ENCODE measurements at regions not wholly inside any gene's neighbourhood (a gene's known extent, or its start where the extent isn't known, plus 50 kb on each side); places are given as distances from the start of the nearest gene placed in this dataset.

GRCh38 chr4:124177647-124178425 is 534.7 kb downstream of the ANKRD50 start:
- DNase-seq (ENCODE audit: low read depth in 3 of 3), result no peak

DNA sequence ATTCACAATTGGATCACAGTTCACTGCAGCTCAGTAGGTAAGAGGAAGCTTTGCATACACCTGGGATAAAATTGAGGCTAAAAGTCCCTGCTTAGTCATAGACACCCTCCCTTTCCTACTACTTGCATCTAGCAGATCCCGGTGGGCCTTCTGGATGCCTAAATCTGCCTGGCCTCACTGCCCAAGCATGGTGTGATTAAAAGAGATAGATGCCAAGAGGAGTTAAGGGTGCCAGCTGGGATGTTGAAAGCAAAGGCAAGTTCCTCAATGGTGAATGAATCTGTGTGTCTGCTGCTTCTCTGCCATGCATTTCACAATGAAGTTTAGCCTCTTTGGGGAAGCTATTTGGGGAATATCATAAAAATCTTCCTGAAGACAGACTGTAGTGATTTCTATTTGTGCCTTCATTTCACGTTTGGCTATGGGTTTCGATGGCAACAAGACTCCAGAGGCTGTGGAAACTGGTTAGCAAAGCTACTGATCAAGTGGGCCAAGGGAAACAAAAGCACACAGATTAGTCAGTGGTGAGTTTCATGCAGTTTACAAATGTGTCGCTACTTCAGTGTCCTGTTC is 534.0 kb downstream of the ANKRD50 start:
- no peak for DNase-seq (ENCODE audit: low read depth in 3 of 3)

DNA sequence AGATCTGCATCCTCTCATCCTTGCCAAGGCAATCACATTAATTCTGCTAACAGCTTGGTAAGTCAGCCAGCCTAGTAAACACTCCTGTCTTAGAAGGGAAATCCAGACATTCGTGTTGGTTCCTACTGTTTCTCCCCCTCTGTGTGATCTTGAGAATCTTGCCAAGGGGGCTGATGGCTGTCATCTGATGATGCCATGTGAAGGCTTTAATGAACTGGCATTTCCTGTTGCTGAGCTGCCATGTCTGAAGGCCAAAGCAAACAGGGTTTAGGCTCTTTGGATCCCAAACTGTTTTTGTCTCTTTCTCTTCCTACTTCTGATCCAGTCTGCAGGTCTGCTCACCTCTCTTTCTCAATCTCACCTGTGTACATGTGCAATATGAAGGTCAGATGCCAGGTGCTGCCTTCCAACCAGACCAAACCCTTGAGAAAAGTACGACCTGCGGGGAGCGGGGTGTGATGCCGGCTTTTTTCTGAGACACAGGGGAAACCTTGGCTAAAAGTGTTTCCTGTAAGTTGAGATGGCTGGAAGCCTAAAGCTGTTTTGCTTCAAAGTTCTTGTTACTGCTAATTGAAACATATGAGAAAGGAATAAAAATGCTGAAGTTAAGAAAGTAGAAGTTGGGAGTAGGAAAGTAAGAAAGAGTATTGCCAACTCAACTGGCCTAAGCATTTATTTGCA is 532.9 kb downstream of the ANKRD50 start:
- no peak for DNase-seq (ENCODE audit: low read depth in 3 of 3)

DNA sequence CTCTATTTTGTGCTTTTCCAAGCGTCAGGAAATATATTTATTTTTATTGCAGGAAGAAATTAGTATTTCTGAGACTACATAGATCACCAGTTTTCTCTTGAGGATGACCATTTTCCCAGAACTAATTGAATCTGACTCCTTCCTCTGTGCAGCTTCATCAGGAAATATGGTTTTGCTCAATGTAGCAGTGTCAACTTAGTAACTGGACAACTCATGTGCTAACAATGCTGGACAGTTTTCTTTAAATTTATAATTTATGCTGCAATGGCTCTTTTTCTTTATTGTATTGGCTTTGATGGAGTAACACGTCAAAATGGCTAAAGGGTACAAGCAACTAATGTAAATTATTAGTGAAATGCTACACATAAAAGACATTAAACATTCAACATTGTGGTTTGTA is 531.5 kb downstream of the ANKRD50 start:
- DNase-seq (ENCODE audit: low read depth in 3 of 3), result no peak

DNA sequence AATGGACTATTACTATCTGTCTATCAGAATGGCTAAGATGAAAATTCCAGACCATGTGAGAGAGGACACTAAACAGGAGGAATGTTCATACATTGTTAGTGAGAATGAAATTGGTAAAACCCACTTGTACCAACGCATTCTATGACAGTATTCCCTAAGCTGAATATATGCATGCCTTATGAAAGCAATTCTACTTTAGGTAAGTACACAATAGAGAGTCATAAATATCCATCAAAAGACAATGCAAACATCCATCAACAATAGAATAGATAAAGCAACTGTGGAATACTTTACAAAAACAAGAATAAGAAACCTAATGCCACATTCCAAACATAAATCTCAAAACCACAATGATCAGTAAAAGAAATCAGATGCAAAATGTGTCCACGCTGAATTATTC is 529.3 kb downstream of the ANKRD50 start:
- DNase-seq (ENCODE audit: low read depth in 3 of 3), result no peak

DNA sequence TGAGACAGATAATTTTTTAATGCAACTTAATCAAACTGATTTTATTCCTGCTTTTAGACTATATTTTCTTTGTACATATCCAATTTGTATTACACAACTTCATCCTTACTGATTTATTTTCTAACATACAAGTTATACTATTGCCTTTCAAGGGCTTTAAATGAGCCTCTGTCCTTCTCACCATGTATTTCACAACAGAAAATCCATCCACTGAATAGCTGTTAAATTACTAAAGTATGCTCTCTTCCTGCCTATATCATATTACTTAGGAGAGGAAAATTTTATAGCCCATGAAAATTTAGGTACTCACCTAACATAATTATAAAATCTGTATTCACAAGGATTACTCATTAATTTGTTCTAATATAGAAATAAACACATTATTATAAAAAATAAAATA is 528.6 kb downstream of the ANKRD50 start:
- DNase-seq (ENCODE audit: low read depth in 3 of 3), result no peak

DNA sequence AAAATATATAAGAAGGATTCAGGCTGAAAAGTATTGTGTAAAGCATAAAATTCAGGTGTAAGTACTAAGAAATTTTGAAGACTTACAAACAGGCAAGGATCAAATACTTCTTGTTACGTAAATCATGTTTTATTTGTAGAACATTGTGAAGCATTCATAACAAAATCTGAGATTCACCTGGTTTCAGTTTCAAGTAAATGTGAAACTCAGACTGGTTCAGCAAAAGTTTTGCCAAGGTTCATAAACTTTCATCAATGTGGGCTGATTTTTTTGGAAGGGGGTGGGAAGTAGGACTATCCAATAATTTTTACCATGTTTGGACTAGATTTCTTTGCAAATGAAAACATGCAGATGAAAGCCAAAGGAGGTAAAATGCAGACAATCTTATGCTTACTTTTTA is 527.7 kb downstream of the ANKRD50 start:
- DNase-seq (ENCODE audit: low read depth in 3 of 3), result no peak

GRCh38 chr4:124188595-124188994 is 523.9 kb downstream of the ANKRD50 start:
- no peak for DNase-seq (ENCODE audit: low read depth in 3 of 3)

DNA sequence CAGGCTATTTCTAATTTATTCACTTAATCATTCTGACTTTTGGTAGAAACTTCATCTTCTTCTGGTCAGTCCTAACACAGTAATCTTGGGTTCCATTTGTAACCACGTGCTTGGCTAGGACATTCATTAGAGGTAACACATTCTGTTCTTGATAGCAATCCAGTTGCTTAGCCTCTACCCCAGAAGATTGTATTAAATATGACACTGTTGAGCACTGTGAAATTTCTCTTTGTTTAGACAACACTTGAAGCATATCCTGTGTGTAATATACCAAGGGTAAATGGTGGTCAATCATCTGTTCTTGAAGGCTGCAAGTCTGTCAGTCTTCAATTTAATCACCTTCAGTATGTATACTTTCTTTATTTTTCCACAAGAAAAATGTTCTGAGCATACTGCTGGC is 523.0 kb downstream of the ANKRD50 start:
- no peak for DNase-seq (ENCODE audit: low read depth in 3 of 3)

DNA sequence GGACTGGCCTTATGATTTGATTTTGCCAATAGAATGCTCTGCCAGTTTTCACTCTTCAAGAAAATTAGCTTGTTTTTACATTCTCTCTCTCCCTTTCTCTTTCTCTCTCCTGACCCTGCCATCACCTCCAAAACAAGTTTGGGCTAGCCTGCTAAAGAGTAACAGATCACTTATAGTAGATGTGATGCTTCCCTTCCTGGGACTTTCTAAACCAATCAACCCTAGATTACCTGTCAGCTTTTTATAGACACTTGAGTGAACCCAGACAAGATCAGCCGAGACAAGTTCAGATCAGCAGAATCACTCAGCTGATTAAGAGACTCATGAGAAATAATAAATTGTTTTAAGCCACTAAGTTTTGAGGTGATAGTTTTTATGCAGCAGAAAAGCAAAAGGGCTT is 521.2 kb downstream of the ANKRD50 start:
- DNase-seq (ENCODE audit: low read depth in 3 of 3), result no peak

DNA sequence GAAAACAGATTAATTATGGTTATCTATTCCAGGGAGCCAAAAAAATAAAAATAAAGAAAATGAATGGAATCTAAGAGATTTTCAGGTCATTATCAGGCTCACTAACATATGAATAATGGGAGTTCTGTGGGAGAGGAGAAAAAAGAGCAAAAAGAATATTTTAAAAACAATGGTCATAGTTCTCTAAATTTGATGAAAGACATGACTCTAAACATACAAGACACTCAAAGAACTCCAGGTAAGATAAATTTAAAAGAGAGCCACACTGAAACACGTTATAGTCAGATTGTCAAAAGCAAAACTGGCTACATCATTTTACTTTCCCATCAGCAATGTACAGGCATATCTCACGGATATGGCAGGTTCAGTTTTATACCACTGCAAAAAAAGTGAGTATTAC is 520.0 kb downstream of the ANKRD50 start:
- DNase-seq (ENCODE audit: low read depth in 3 of 3), result no peak

DNA sequence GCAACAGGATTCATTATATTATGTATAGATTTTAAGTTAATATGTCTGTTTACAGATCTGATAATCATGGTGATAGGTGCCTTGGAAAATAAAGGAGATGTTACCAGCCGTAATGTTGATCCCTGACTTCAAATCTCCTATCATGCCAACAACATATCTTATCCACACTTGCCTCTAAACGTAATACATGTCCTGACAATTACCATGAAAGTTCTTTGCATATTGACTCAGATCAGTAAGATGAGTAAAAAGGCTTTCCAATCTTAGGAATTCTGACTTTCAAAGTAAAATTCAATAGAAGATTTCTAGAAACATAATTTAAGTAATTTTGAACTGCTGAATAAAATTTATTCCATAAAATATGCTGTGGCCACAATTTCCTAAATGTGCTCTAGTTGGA is 513.3 kb downstream of the ANKRD50 start:
- DNase-seq (ENCODE audit: low read depth in 3 of 3), result no peak

GRCh38 chr4:124199755-124200154 is 512.8 kb downstream of the ANKRD50 start:
- no peak for DNase-seq (ENCODE audit: low read depth in 3 of 3)

DNA sequence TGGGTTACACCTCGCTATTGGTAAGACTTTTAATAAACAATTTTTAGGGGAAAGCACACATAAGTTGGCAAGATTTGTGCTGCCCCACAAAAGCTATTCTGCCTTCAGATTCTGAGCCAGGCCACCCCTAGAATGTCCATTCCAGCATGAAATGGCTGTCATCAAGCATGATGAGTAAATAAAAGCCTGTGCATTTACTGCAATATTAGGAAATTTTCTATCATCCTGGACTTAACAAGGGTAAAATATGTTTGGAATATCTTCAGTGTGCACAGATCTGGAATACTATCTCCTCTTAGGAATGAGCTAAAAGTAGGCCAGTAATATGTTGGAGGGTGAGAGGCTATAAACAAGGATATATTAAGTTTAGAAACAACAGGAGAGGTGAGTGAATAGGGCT is 510.9 kb downstream of the ANKRD50 start:
- no peak for DNase-seq (ENCODE audit: low read depth in 3 of 3)

- no peak for DNase-seq (ENCODE audit: low read depth in 3 of 3)
Observed at GRCh38 chr4:124202099-124202498, 510.4 kb downstream of the ANKRD50 start.

- no peak for DNase-seq (ENCODE audit: low read depth in 3 of 3)
Observed at GRCh38 chr4:124203613-124204238, 508.8 kb downstream of the ANKRD50 start.

- DNase-seq (ENCODE audit: low read depth in 3 of 3), result no peak
Observed at GRCh38 chr4:124206779-124207605, 505.5 kb downstream of the ANKRD50 start.

DNA sequence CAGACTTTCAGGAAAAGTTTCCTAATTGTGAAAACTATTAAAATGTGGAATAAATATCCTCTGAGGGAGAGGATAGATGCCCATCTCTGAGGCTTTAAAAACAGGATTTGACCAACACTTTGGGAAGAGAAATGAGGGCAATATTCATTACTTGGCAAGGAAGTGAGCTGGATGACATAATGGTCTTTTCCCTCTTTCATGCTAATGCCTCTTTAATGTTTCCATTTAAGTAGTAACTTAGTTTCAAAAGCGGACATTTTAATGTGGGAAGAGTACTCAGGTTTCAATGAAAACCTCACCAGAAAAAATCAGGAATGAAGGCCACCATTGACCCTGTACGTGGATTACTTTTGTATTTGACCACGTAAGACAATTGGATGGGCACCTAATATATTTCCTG is 503.3 kb downstream of the ANKRD50 start:
- DNase-seq (ENCODE audit: low read depth in 3 of 3), result no peak

DNA sequence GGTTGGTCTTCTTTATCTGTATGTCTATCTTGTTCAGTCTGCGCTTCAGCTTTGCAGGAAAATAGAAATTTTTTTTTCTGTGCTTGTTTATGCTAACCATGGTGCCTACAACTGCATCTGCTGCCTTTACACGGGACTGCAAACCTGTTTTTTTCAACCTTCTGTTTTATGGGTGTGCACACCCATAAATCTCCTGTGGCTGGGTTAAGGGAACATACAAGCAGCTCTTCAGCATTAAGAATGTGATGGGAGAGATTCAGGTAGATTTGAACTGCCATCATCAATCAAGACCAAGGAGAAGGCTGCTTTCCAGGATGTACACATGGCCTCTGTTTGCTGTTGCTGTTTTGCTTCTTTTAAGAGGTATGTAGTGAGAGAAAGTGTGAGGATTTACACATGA is 502.9 kb downstream of the ANKRD50 start:
- DNase-seq (ENCODE audit: low read depth in 3 of 3), result no peak

DNA sequence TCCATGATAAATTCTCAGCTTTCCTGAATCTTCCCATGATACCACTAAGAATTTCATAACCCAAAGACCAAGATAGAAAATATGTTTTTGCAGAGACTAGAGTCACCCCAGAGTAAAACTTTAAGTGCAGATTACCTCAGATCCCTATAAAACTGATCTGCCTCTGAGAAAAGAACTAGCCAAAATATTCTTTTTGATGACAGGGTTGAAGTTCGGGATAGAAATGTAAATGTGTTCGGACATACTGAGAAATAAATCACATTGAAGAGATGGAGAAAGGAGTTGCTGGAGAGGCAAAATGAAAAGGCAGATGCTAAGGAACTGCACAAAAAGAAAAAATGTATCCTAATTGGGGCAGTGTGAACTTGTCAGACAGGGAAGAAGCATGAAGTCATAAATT is 501.8 kb downstream of the ANKRD50 start:
- no peak for DNase-seq (ENCODE audit: low read depth in 3 of 3)

GRCh38 chr4:124212815-124213630 is 499.5 kb downstream of the ANKRD50 start:
- no peak for DNase-seq (ENCODE audit: low read depth in 3 of 3)

Data from stimulated activated CD4-positive, alpha-beta T cell treated with anti-CD3 and anti-CD28 coated beads, TNF-alpha, amount 100 ng/mL, for 48 hours (primary cell).